Mammary epithelial cell (primary cell): ENCODE measurements at regions not wholly inside any gene's neighbourhood (a gene's known extent, or its start where the extent isn't known, plus 50 kb on each side); places are given as distances from the start of the nearest gene placed in this dataset.

ENCODE experiments used
- CTCF ChIP-seq, 2 donors: IDR thresholded peaks in 1 of 2; conservative IDR thresholded peaks in 1 of 2; 2 replicates each; pipeline ENCODE4 v1.5.1; 2011 to 2012; ENCODE audit warnings: inconsistent platforms in 2 of 2, low read length in 2 of 2, mild to moderate bottlenecking in 2 of 2, control low read depth in 1 of 2, low read depth in 1 of 2; ENCODE audit not compliant: insufficient read depth in 1 of 2; ENCODE audit errors: extremely low read depth in 1 of 2
- EZH2 ChIP-seq: IDR thresholded peaks from 2 replicates; pipeline ENCODE4 v1.6.1; 2012; ENCODE audit warnings: low read length, inconsistent platforms, borderline replicate concordance

DNA sequence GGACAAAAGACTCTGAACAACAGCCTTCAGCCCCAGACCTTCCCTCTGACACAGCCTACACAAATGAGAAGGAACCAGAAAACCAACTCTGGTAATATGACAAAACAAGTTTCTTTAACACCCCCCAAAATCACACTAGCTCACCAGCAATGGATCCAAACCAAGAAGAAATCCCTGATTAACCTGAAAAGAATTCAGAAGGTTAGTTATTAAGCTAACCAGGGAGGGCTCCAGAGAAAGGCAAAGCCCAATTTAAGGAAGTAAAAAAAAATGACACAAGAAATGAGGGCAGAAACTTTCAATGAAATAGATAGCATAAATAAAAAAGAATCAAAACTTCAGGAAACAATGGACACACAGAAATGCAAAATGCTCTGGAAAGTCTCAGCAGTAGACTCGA, 224.0 kb downstream of the TRIML1 start:
- no peak for TF ChIP-seq CTCF (conservative IDR thresholded peaks at IDR 0.05 in 1 of 2, IDR thresholded peaks at IDR 0.05 in 1 of 2; ENCODE audit: extremely low read depth in 1 of 2, insufficient read depth in 1 of 2, low read depth in 1 of 2, low read length in 2 of 2)
- no peak for TF ChIP-seq EZH2
